RWPE2 (cell line): ENCODE measurements at regions not wholly inside any gene's neighbourhood (a gene's known extent, or its start where the extent isn't known, plus 50 kb on each side); places are given as distances from the start of the nearest gene placed in this dataset.
A peak's percentile ranks its signal among the peaks of the same experiment; 100 is the strongest.

Source experiments
- ATAC-seq: fragments of 200-7000 bp; cut with Tn5 transposase; 3 replicates; pipeline ENCODE4 v1.9.1; 2021; ENCODE audit warnings: low read depth
- DNase-seq: peaks from one replicate; pipeline ENCODE4 v3.0.0-alpha.2; 2020; ENCODE audit warnings: low spot score
- H3K27ac ChIP-seq: fragments of 450-650 bp; 2 replicates; pipeline ENCODE4 v1.5.1; 2017; ENCODE audit warnings: mild to moderate bottlenecking; ENCODE audit not compliant: poor library complexity, severe bottlenecking
- H3K27me3 ChIP-seq: fragments of 250-450 bp; sonication (Bioruptor Pico); 2 replicates; pipeline ENCODE4 v1.5.1; 2021; ENCODE audit warnings: mild to moderate bottlenecking, moderate library complexity; ENCODE audit not compliant: insufficient read depth, poor library complexity, severe bottlenecking
- H3K36me3 ChIP-seq: fragments of 250-450 bp; sonication (Bioruptor Pico); 2 replicates; pipeline ENCODE4 v1.5.1; 2020; ENCODE audit warnings: low read depth, mild to moderate bottlenecking, moderate library complexity
- H3K4me1 ChIP-seq: fragments of 250-450 bp; sonication (Bioruptor Pico); 2 replicates; pipeline ENCODE4 v1.5.1; 2021; ENCODE audit warnings: mild to moderate bottlenecking, moderate library complexity; ENCODE audit not compliant: insufficient read depth, poor library complexity, severe bottlenecking
- H3K4me3 ChIP-seq: fragments of 250-450 bp; sonication (Bioruptor Pico); 2 replicates; pipeline ENCODE4 v1.5.1; 2021; ENCODE audit warnings: mild to moderate bottlenecking, moderate library complexity; ENCODE audit not compliant: severe bottlenecking
- H3K9me3 ChIP-seq: fragments of 250-450 bp; sonication (Bioruptor Pico); 2 replicates; pipeline ENCODE4 v1.5.1; 2021; ENCODE audit warnings: mild to moderate bottlenecking, moderate library complexity; ENCODE audit not compliant: severe bottlenecking
- CTCF ChIP-seq: fragments of 450-650 bp; IDR thresholded peaks from one replicate; pipeline ENCODE4 v1.5.1; 2017; ENCODE audit warnings: mild to moderate bottlenecking, moderate library complexity; ENCODE audit not compliant: poor library complexity, severe bottlenecking

GRCh38 chr5:125926172-125926571 is 497.0 kb upstream of the GRAMD2B start:
- Histone ChIP-seq H3K9me3 (no peaks in the 10 kb centered on the region), H3K4me1 (peaks cover 12% of the 10 kb centered on the region), H3K27me3 (no peaks in the 10 kb centered on the region), H3K27ac (no peak overlapping the region), H3K36me3 (no peaks in the 10 kb centered on the region), H3K4me3 (no peak overlapping the region)
- no peak for TF ChIP-seq CTCF
- DNase-seq (no peak), ATAC-seq (no peak)

- no peak for DNase-seq
- Histone ChIP-seq H3K36me3 (no peaks in the 10 kb centered on the region), H3K27me3 (no peaks in the 10 kb centered on the region), H3K4me3 (no peak overlapping the region), H3K9me3 (no peaks in the 10 kb centered on the region), H3K27ac (peak overlapping the region; percentile 18), H3K4me1 (peaks cover 12% of the 10 kb centered on the region)
- no peak for TF ChIP-seq CTCF
- ATAC-seq, result peak; percentile 90
These were observed 494.5 kb upstream of the GRAMD2B start for GRCh38 chr5:125928663-125929062.

- Histone ChIP-seq H3K4me1 (no peaks in the 10 kb centered on the region), H3K27me3 (no peaks in the 10 kb centered on the region), H3K36me3 (no peaks in the 10 kb centered on the region), H3K4me3 (no peak overlapping the region), H3K27ac (no peak overlapping the region), H3K9me3 (no peaks in the 10 kb centered on the region)
- ATAC-seq, result no peak
- no peak for TF ChIP-seq CTCF
- no peak for DNase-seq
These were observed 473.1 kb upstream of the GRAMD2B start for GRCh38 chr5:125950012-125950615.

DNA sequence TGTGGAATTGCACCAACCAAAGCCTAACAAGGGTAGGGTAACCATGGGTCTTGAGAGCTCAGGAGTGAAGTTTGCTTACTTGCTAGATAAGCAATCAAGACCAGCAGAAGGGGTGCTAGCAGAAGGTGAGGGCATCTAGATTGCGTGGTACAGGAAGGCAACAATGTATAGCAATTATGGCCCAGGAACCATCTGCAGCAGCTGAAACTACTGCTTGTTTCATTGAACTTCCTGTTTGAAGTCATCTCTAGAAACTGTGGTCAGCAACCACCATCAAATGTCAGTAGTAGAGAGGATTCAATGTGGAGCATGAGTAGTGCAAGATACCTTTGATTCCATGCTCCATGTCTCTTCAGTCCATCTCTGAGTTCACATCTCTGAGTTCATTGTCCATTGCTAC is 462.1 kb upstream of the GRAMD2B start:
- ATAC-seq (no peak), DNase-seq (no peak)
- Histone ChIP-seq H3K36me3 (no peaks in the 10 kb centered on the region), H3K27ac (no peak overlapping the region), H3K9me3 (no peaks in the 10 kb centered on the region), H3K27me3 (no peaks in the 10 kb centered on the region), H3K4me1 (no peaks in the 10 kb centered on the region), H3K4me3 (no peak overlapping the region)
- no peak for TF ChIP-seq CTCF

DNA sequence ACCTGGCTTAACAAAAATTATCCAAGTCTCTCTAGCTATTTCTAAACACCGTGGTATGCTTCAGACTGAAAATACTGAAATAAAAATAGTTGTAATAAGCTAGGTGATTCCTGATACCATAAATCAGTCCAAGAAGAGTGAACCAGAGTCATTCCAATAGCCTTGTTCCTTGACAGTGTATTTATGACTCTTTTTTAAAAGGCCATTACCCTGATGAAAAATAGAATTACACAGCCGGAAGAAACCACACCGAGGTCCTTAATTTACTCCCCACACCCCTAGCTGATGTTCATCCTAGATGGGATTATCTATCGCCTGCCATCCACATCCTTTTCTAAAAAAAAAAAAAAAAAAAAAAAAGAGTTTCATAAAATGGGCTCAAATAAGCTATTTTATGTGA is 457.6 kb upstream of the GRAMD2B start:
- H3K27me3 ChIP-seq, result no peaks in the 10 kb centered on the region
- ATAC-seq, result no peak
- DNase-seq, result no peak
- no peaks in the 10 kb centered on the region for H3K36me3 ChIP-seq
- no peaks in the 10 kb centered on the region for H3K9me3 ChIP-seq
- H3K4me1 ChIP-seq, result no peaks in the 10 kb centered on the region
- no peak overlapping the region for H3K27ac ChIP-seq
- no peak for TF ChIP-seq CTCF
- no peak overlapping the region for H3K4me3 ChIP-seq
